ENCODE measurements at regions not wholly inside any gene's neighbourhood (a gene's known extent, or its start where the extent isn't known, plus 50 kb on each side); places are given as distances from the start of the nearest gene placed in this dataset.

GRCh38 chr11:64449381-64450167 lies 90.6 kb downstream of the RPS6KA4 start:
- DNase-seq (ENCODE audit: low read depth): peak; percentile 74
- TF ChIP-seq CTCF (IDR thresholded peaks at IDR 0.05; ENCODE audit: insufficient read depth, low read depth, low read length, missing control alignments): peak; percentile 85
- H3K4me3 ChIP-seq (ENCODE audit: low read length): no peak overlapping the region

- no peak for DNase-seq (ENCODE audit: low read depth)
- no peak for TF ChIP-seq CTCF (IDR thresholded peaks at IDR 0.05; ENCODE audit: insufficient read depth, low read depth, low read length, missing control alignments)
- H3K4me3 ChIP-seq (ENCODE audit: low read length): no peak overlapping the region
These were observed 91.2 kb downstream of the RPS6KA4 start for GRCh38 chr11:64450168-64450560.

DNA sequence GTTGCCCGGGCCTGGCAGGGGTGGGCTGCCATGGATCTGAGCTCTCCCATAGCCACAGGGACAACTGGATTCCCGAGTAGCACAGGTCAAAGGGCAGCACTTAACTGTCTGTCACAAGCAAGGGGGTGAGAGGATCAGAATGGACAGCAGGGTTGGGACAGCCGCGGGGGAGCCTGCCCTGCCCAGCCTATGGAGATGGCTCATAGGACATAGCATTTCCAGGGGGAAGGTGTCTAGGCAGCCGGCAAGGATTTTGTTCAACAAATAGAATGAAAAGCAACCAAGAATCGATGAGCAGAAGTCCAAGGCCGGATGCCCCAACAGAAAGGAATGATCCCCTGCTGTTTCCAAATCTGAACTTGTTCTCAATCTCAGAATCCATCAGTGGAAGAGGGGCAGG lies 92.9 kb downstream of the RPS6KA4 start:
- H3K4me3 ChIP-seq (ENCODE audit: low read length): no peak overlapping the region
- TF ChIP-seq CTCF (IDR thresholded peaks at IDR 0.05; ENCODE audit: insufficient read depth, low read depth, low read length, missing control alignments): no peak
- no peak for DNase-seq (ENCODE audit: low read depth)

DNA sequence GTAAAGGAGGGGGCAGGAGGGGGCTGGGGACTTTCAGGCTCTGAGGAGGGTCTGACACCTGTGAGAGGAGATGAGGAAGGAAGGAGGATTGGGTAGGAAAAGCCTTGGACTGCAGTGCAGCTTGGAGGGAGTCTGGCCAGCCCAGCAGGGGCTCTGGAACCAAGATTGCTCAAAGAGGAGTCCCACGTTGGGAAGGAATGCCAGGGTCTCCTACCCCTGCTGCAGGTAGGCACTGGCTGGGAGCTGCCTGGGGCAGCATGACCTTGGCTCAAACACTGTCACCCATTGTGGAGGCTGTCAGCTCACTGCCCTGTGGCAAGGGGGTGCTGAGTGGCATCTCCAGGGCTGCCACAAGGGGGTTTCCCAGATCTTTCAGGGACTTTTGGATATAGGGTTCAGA lies 94.5 kb downstream of the RPS6KA4 start:
- H3K4me3 ChIP-seq (ENCODE audit: low read length): no peak overlapping the region
- TF ChIP-seq CTCF (IDR thresholded peaks at IDR 0.05; ENCODE audit: insufficient read depth, low read depth, low read length, missing control alignments): no peak
- DNase-seq (ENCODE audit: low read depth): no peak

- H3K4me3 ChIP-seq (ENCODE audit: low read length): no peak overlapping the region
- DNase-seq (ENCODE audit: low read depth): no peak
- no peak for TF ChIP-seq CTCF (IDR thresholded peaks at IDR 0.05; ENCODE audit: insufficient read depth, low read depth, low read length, missing control alignments)
These were observed 96.7 kb downstream of the RPS6KA4 start for GRCh38 chr11:64455456-64456261.

DNA sequence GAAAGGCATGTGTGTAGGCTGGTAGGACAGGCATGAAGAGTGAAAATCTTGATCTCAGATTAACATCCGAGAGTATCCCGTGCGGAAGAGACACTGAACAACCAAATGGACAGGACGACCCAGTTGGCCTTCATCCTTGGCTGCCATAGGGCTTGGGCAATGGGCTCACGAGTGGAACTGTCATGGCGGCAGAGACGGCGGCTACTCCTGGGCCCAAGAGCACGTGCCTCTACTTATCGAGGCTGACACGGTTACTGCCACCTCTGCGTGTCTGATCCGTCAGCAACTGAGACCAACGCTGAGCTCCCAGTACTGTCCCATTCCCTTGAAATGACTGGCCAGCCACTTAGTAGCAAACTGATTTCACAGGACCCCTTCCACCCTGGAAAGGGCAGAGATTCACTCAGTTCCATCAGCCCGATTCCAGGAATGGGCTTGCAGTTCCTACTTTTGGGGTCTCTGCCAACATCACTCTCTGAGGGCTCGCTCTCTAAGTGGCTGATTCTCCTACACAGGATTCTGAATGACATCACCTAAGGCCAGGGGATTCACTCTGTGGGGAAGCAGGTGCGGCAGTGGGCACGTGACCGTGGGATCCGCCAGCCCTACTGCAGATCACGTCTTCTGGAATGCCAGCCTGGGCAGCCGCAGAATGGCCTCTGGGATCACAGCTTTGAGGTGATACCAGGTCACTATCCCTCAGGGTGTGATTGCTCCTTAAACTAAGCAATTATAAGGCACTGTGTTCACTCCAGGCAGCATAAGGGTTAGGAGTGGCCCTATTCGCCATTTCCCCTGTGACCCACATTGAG lies 97.8 kb downstream of the RPS6KA4 start:
- H3K4me3 ChIP-seq (ENCODE audit: low read length): no peak overlapping the region
- no peak for DNase-seq (ENCODE audit: low read depth)
- no peak for TF ChIP-seq CTCF (IDR thresholded peaks at IDR 0.05; ENCODE audit: insufficient read depth, low read depth, low read length, missing control alignments)

Data from epithelial cell of esophagus (primary cell).